ENCODE measurements at regions not wholly inside any gene's neighbourhood (a gene's known extent, or its start where the extent isn't known, plus 50 kb on each side); places are given as distances from the start of the nearest gene placed in this dataset.

DNA sequence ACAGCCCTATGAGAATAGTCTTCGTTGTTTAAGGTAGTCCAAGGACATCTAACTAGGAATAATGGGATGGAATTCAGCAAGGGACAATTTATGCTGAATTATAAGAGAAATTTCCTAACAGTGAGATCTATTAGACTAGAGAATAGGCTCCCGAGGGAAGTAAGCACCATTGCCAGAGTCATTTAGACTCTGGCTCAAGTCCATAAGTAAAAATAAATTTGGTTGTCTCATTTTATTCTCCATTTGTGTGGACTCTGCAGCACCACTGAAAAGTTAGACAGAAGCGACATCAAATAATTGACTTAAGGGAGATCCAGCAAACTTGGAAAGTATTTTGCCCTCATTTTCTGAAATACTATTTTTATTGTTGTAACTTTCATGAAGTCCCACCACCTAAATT is 129.3 kb upstream of the SMIM21 start:
- no peak for TF ChIP-seq POLR2A (IDR thresholded peaks at IDR 0.05)
- no peak for TF ChIP-seq CTCF (IDR thresholded peaks at IDR 0.05)

Measured in adrenal gland (tissue), 5 donors.